SK-N-DZ (cell line): ENCODE measurements at regions not wholly inside any gene's neighbourhood (a gene's known extent, or its start where the extent isn't known, plus 50 kb on each side); places are given as distances from the start of the nearest gene placed in this dataset.
A peak's percentile ranks its signal among the peaks of the same experiment; 100 is the strongest.

Source experiments
- DNase-seq: peaks from one replicate; pipeline ENCODE4 v3.0.0-alpha.2; 2015; ENCODE audit warnings: low spot score

DNA sequence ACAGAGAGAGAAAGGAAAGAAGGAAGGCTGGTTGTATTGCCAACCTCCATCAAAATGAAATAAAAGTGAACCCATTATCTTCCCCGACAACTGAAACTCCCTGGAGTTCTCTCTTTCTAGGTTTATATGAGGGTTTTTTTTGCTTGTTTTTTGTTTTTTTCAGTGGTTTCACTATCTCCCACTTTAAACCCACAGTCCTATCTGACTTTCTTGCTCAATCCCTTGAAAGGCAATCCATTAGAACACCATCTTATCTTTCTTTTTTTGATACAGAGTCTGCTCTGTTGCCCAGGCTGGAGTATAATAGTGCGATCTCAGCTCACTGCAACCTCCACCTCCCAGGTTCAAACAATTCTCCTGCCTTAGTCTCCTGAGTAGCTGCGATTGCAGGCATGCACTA, 158.0 kb upstream of the MIR17HG start:
- no peak for DNase-seq

- no peak for DNase-seq
These were observed 154.1 kb upstream of the MIR17HG start for GRCh38 chr13:91193358-91193757.

DNA sequence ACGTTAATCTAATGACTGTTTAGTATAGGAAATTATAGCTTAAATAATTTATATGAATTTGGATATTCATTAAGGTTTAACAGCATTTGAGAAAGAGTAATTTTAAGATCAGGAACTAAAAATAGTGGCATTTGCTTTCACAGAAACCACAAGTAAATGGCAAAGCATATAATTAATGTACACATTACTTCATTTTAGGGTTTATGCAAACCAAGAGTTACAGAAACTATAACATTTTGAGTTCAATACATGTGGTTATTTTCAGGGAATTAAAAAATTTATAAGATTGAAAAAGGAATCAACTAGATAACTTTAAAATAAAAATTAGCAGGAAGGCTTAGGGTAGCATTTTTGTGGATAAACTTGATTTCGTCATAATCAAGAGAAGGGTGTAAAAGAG, 151.7 kb upstream of the MIR17HG start:
- no peak for DNase-seq

DNA sequence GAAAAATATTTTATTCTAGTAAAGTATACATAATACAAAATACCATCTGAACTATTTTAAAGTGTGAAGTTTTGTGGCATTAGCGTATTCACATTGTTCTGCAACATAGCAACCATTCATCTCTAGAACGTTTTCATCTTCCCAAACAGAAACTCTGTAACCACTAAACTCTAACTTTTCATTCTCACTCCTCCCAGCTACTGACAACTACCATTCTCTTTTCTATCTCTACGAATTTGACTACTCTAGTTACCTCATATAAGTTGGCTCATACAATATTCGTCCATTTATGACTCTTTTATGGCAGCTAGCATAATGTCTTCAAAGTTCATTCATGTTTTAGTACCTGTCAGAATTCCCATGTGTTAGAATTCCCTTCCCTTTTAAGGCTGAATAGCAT, 150.5 kb upstream of the MIR17HG start:
- no peak for DNase-seq

- DNase-seq = no peak
These were observed 147.6 kb upstream of the MIR17HG start for GRCh38 chr13:91199866-91200265.

DNA sequence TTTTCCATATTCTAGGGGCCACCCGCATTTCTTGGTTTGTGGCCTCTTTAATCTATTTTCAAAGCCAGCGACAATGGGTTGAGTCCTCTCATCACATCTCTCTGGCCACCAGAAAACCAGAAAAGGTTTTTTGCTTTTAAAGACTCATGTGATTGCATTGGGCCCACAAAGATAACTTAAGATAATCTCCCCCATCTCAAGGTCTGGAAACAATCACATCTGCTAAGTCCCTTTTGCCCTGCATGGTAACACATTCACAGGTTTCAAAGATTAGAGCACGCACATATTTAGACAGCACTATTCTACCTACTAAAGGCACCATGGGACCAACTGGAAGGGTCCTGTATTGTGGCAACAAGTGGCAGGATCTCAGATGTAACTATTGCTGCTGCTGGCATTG, 147.0 kb upstream of the MIR17HG start:
- DNase-seq = peak; percentile 94

DNA sequence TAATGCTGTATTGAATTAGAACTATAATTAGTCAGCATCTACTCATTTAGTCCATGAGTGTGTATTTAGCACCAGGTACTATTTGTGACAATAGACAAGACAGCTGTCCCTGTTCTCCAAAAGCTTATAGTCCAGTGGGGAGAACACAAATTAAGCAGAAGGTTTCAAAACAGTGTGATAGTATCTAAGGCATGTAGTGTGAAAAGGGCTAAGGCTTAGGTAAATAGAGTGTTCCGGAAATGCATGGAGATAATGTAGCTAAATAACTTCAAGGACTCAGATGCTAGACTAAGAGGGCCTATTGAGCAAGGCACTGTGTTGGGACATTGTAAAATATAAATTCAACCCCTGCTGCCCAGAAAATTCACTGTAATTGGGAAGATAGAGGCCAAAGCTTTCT, 144.1 kb upstream of the MIR17HG start:
- DNase-seq = no peak

DNA sequence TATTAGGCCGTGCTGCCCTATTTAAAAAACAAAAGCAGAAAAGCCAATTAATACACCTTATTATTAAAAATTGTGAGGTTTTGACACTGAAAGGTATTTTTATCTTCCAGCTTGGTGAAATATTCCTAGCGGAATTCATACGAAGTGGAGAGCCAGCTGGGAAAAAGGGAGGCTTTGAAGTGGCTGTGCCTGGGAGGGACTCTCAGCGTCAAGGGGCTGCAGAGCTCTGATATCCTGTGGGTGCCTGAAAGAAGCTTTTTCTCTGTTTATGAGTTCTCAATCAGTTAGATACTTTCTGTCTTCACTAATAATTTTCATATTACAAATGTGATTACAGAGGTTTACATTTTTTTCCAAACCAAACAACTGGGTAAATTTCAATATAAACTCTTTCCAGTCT, 140.2 kb upstream of the MIR17HG start:
- DNase-seq = no peak

DNA sequence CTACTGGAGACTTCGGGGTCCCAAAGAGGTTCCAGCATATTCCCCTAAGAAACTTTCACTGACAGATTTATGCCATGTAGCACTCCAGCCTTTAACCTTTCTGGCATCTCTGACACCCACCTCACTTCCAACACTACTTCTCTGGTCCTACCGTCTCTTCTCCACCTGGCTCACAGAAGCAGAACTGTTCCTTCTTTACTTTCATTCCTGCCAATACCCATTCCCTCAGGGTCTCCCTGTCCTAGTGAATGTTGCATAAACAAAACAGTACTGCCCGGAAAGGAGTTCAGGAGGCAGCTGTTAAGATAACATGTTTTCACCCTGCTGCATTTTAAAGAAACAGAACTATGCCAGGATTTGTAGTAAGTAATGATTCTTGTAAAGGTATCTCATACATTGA, 136.0 kb upstream of the MIR17HG start:
- no peak for DNase-seq

- no peak for DNase-seq
These were observed 135.3 kb upstream of the MIR17HG start for GRCh38 chr13:91212231-91212630.

DNA sequence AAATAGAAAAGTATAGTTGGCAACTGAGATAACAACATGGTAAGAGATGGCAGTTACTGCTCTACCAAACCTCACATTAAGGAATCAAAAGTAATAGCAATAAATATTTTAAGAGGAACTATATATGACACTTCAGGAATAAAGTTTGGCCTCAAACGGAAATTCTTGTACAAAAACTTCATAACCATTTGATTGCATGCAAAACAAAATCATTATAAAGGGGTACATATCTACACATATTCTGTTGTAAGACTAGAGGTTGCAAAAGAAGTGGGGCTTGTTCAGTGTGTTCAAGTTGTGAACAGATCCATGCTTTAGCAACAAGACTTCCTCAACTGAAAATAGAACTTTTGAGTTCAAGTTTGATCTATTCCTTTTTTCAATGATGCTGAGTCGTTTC, 133.5 kb upstream of the MIR17HG start:
- no peak for DNase-seq

GRCh38 chr13:91216928-91217700, 130.4 kb upstream of the MIR17HG start:
- peak; percentile 63 for DNase-seq

DNA sequence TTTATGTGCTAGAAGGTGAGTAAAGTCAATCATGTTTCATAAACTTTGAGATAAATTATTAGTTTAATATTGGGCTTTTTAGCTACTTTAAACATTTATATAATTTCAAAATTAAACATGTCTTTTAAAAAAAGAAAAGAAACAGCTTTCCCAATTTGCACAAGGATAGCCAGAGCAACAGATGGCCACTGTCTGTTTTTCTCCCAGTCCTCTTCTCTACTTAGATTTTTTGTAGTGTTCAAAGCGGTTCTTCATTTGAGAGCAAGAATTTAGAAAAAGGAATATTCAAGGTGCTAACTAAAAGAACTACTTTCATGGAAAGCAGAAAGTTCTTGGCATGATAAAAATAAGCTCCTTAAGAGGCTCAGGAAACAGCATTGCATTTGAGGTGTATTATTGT, 128.3 kb upstream of the MIR17HG start:
- DNase-seq = no peak

GRCh38 chr13:91220872-91221271, 126.6 kb upstream of the MIR17HG start:
- no peak for DNase-seq

GRCh38 chr13:91228108-91228507, 119.4 kb upstream of the MIR17HG start:
- no peak for DNase-seq

DNA sequence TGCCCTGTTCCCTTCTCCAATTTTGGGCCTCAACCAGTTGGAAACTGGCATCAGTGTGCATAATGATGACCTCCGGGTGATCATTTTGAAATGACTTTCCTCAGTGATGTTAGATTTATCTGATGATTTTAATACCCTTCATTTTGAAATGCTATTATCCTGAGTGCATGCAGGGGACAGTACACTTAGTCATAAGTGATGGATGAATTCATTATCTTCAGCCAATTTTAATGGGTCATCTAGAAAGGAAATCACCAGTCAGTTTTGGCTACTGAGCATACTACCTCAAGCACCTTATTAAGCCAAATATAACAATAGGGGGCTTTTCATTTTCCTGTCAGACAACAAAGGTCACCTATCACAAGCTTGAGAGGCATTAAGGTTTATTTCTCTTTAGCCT, 118.5 kb upstream of the MIR17HG start:
- DNase-seq = peak; percentile 4

- no peak for DNase-seq
These were observed 114.8 kb upstream of the MIR17HG start for GRCh38 chr13:91232716-91233115.

GRCh38 chr13:91233291-91233690, 114.2 kb upstream of the MIR17HG start:
- DNase-seq = no peak

DNA sequence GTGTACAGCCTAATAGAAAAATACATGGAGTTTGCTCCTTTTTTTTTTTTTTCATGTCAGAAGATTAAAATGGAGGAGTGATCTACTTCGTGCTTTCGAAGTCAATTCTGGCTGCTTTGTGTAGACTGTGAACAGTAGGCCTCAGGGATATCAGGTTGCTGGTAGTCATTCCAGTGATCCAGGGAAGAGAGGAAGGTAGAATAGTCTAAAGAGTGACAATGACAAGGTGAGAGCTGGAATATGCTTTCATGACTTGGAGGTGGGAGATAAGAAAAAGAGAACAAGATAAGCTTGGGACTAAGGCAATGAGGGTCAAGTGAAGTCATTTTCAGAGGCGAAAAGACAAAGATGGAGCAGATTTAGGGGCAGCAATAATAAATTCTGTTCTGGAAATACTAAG, 111.3 kb upstream of the MIR17HG start:
- DNase-seq = no peak

GRCh38 chr13:91236921-91237320, 110.6 kb upstream of the MIR17HG start:
- no peak for DNase-seq

DNA sequence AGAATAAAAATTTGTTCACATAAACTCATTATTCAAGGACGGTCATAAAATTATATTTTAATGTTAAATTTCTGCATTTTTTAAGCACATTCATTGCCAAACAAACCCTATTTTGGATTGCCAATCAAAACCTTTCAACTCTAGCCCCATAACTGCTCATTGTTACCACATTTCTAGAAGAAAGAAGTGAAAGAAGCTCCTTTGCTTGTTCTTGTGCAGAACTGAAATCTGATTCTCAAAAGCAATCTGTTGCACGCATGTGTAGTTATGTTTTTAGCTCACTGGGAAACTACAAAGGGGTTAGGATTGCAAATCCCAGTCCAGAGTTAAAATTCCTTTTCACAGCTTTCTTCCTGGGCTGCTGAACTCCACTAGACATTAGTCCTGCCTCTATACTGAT, 109.5 kb upstream of the MIR17HG start:
- no peak for DNase-seq

GRCh38 chr13:91240341-91240740, 107.1 kb upstream of the MIR17HG start:
- DNase-seq = no peak

GRCh38 chr13:91241221-91241933, 106.1 kb upstream of the MIR17HG start:
- no peak for DNase-seq
